Muscle of leg (tissue), 3 donors: ENCODE measurements at regions not wholly inside any gene's neighbourhood (a gene's known extent, or its start where the extent isn't known, plus 50 kb on each side); places are given as distances from the start of the nearest gene placed in this dataset.

Experiments used
- DNase-seq: peaks from one replicate; pipeline ENCODE4 v3.0.0; 2013
- H3K27ac ChIP-seq: one replicate; pipeline ENCODE4 v1.5.1; 2013; ENCODE audit warnings: mild to moderate bottlenecking, low read length, control low read depth
- H3K27me3 ChIP-seq: one replicate; pipeline ENCODE4 v1.6.1; 2013; ENCODE audit warnings: low read length; ENCODE audit not compliant: control insufficient read depth, insufficient read depth
- H3K36me3 ChIP-seq: one replicate; pipeline ENCODE4 v1.6.1; 2013; ENCODE audit warnings: low read length; ENCODE audit not compliant: control insufficient read depth, insufficient read depth
- H3K4me1 ChIP-seq: one replicate; pipeline ENCODE4 v1.6.1; 2013; ENCODE audit warnings: low read length; ENCODE audit not compliant: control insufficient read depth, insufficient read depth
- H3K4me3 ChIP-seq: one replicate; pipeline ENCODE4 v1.5.1; 2013; ENCODE audit warnings: low read length, control low read depth
- H3K9me3 ChIP-seq: replicated peaks from 2 replicates; pipeline ENCODE4 v1.6.1; 2013; ENCODE audit warnings: low read depth, low read length; ENCODE audit not compliant: control insufficient read depth
- WGBS: methylation state at CpG from one replicate; pipeline ENCODE4 v1.1.5; 2013; ENCODE audit warnings: missing lambda C conversion rate; ENCODE audit not compliant: insufficient coverage; 5-methylcytosine and 5-hydroxymethylcytosine counted together

DNA sequence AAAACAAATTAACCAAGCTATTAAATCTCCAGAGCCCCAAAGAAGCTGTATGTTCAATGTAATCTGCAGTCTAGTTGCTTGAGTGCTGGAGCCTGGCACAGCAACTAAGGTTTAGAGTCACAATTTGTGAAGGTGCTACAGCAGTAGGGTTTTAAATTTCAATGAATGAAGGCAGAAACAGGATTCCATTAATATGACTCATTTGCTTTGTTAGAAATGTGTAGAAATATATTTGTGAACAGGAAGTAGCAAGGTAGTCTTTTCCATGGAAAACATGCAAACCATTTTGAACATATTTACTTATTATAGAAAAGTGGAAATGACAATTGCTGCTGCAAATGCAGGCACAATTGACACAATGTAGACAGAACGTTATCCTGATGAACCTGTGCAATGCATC lies 149.0 kb upstream of the STEAP4 start:
- Histone ChIP-seq H3K9me3 (no peaks in the 10 kb centered on the region), H3K4me3 (no peak overlapping the region), H3K27me3 (no peaks in the 10 kb centered on the region), H3K4me1 (no peaks in the 10 kb centered on the region), H3K36me3 (no peaks in the 10 kb centered on the region), H3K27ac (no peak overlapping the region)
- no peak for DNase-seq
- no CpG with 5 or more reads among the region's 1 CpG for WGBS

DNA sequence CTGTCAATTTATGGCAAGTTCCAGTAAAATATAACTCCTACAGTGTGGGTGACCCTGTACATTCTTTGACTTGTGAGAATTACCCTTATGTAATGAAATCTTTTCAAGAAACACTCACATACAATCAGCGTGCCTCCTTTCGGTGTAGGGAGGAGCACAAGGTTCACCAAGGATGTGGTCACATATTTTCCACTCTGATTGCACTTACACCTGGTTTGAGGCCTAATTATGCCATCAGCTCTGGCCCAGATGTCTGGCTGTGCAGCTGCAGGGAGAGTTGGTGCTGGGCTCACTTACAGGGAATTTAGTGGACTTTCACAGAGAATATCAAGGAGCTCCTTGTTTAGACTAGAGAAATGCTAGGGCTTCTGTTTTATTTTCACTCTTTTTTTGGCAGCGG lies 146.0 kb upstream of the STEAP4 start:
- no peak overlapping the region for H3K4me3 ChIP-seq
- no peaks in the 10 kb centered on the region for H3K9me3 ChIP-seq
- no peaks in the 10 kb centered on the region for H3K36me3 ChIP-seq
- DNase-seq = no peak
- H3K4me1 ChIP-seq = no peaks in the 10 kb centered on the region
- no peaks in the 10 kb centered on the region for H3K27me3 ChIP-seq
- H3K27ac ChIP-seq = no peak overlapping the region
- no CpG with 5 or more reads among the region's 3 CpGs for WGBS

- WGBS = no CpG with 5 or more reads among the region's 1 CpG
- Histone ChIP-seq H3K9me3 (no peaks in the 10 kb centered on the region), H3K27me3 (no peaks in the 10 kb centered on the region), H3K36me3 (no peaks in the 10 kb centered on the region), H3K27ac (no peak overlapping the region), H3K4me3 (no peak overlapping the region), H3K4me1 (no peaks in the 10 kb centered on the region)
- no peak for DNase-seq
Measured at GRCh38 chr7:88450874-88451273, 144.2 kb upstream of the STEAP4 start.

DNA sequence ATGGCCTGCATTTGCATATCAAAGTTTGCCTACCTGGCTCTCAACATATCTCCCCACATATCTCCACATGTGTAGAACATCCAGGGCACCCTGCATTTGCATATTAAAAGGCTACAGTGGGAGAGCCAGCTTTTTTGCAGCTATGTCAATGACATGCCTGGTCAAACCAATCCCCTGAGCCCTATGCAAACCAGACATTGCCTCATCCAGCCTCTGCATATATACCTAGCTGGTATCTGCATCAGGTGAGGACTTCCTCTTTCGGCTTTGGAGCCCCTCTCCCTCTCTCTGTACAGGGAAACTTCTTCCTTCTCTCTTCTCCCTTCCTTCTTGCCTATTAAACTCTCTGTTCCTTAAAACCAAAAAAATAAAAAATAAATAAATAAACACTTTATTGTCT lies 142.7 kb upstream of the STEAP4 start:
- Histone ChIP-seq H3K36me3 (no peaks in the 10 kb centered on the region), H3K4me3 (no peak overlapping the region), H3K27ac (no peak overlapping the region), H3K27me3 (no peaks in the 10 kb centered on the region), H3K4me1 (no peaks in the 10 kb centered on the region), H3K9me3 (no peaks in the 10 kb centered on the region)
- DNase-seq = no peak
- whole genome bisulfite sequencing = 86% methylated on average over 1 of the region's 1 CpG

GRCh38 chr7:88442413-88442812 lies 135.7 kb upstream of the STEAP4 start:
- Histone ChIP-seq H3K9me3 (no peaks in the 10 kb centered on the region), H3K27ac (no peak overlapping the region), H3K36me3 (no peaks in the 10 kb centered on the region), H3K27me3 (no peaks in the 10 kb centered on the region), H3K4me1 (no peaks in the 10 kb centered on the region), H3K4me3 (no peak overlapping the region)
- no CpG with 5 or more reads among the region's 1 CpG for WGBS
- DNase-seq = no peak

GRCh38 chr7:88437132-88437531 lies 130.4 kb upstream of the STEAP4 start:
- Histone ChIP-seq H3K27ac (no peak overlapping the region), H3K36me3 (no peaks in the 10 kb centered on the region)

DNA sequence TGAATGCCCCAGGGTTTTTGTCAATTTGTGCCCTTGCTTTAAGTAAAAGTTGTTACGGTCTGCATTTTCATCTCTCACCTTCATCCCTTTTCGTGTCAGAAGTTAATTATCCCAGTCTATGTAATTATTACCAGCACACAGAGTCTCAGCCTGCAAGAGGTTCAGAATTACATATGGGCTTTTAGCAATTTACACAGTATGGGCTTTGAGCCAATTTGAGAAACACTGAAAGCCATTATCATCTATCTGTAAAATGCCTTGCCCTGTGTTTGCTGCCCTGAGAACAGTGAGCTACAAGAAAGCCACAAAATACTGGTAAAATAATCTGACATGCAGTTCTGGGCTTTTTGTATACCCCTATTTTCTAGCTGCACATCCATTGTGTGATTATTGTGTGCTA lies 125.6 kb upstream of the STEAP4 start:
- Histone ChIP-seq H3K36me3 (no peaks in the 10 kb centered on the region), H3K9me3 (no peaks in the 10 kb centered on the region), H3K27ac (no peak overlapping the region), H3K4me3 (no peak overlapping the region), H3K4me1 (peaks cover 3% of the 10 kb centered on the region), H3K27me3 (no peaks in the 10 kb centered on the region)
- no CpG with 5 or more reads among the region's 2 CpGs for WGBS
- DNase-seq = peak; percentile 50

More at GRCh38 chr7:88437132-88437531, 130.4 kb upstream of the STEAP4 start:
- Histone ChIP-seq H3K27me3 (no peaks in the 10 kb centered on the region), H3K4me3 (no peak overlapping the region), H3K4me1 (no peaks in the 10 kb centered on the region), H3K9me3 (no peaks in the 10 kb centered on the region)
- no peak for DNase-seq

GRCh38 chr7:88431882-88432281 lies 125.2 kb upstream of the STEAP4 start:
- H3K4me1 ChIP-seq = peaks cover 3% of the 10 kb centered on the region
- no peaks in the 10 kb centered on the region for H3K9me3 ChIP-seq
- no peak overlapping the region for H3K27ac ChIP-seq
- DNase-seq = peak; percentile 68
- H3K27me3 ChIP-seq = no peaks in the 10 kb centered on the region
- WGBS = 20% methylated on average over 1 of the region's 4 CpGs
- H3K4me3 ChIP-seq = no peak overlapping the region
- no peaks in the 10 kb centered on the region for H3K36me3 ChIP-seq

GRCh38 chr7:88429382-88429781 lies 122.7 kb upstream of the STEAP4 start:
- no CpG with 5 or more reads among the region's 2 CpGs for WGBS
- DNase-seq = no peak
- Histone ChIP-seq H3K4me1 (peaks cover 3% of the 10 kb centered on the region), H3K27me3 (no peaks in the 10 kb centered on the region), H3K27ac (no peak overlapping the region), H3K4me3 (no peak overlapping the region), H3K36me3 (no peaks in the 10 kb centered on the region), H3K9me3 (no peaks in the 10 kb centered on the region)

DNA sequence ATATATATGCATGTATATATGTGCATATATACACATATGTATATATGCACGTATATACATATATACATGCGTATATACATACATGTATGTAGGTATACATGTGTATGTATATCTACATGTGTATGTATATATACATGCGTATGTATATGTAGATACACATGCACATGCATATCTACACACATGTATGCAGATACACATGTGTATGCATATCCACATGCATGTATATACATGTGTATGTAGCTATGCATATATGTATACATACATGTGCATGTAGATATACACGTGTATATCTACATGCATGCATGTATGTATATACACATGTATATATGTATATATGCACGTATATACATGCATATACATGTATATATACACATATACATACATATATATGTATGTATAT lies 95.8 kb upstream of the STEAP4 start:
- Histone ChIP-seq H3K9me3 (no peaks in the 10 kb centered on the region), H3K27me3 (no peaks in the 10 kb centered on the region), H3K27ac (no peak overlapping the region), H3K4me3 (no peak overlapping the region), H3K36me3 (no peaks in the 10 kb centered on the region), H3K4me1 (no peaks in the 10 kb centered on the region)
- DNase-seq = no peak
- WGBS = no CpG with 5 or more reads among the region's 5 CpGs

GRCh38 chr7:88401009-88401623 lies 94.4 kb upstream of the STEAP4 start:
- H3K4me1 ChIP-seq = no peaks in the 10 kb centered on the region
- DNase-seq = no peak
- no peaks in the 10 kb centered on the region for H3K9me3 ChIP-seq
- WGBS = no CpG with 5 or more reads among the region's 4 CpGs
- H3K27me3 ChIP-seq = no peaks in the 10 kb centered on the region
- H3K4me3 ChIP-seq = no peak overlapping the region
- H3K36me3 ChIP-seq = no peaks in the 10 kb centered on the region
- H3K27ac ChIP-seq = no peak overlapping the region
